ENCODE measurements at regions not wholly inside any gene's neighbourhood (a gene's known extent, or its start where the extent isn't known, plus 50 kb on each side); places are given as distances from the start of the nearest gene placed in this dataset.

DNA sequence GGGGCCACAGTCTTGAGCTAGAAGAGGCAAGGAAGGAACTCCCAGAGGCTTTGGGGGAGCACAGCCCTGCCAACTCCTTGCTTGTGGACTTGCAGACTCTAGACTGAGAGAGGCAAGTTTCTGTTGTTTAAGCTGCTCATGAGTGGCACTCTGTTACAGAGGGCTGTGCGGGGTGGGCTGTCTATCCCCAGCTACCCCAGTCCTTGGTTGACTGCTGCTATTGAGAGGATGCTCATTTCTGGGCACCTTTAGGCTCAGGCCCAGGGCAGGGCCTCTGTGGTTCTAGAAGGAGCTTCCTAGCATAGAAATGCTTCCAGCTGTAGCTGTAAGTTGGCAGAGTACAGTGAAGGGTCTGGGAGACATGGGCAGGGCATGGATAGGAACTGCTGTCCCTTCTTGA lies 151.3 kb upstream of the GGTLC1 start:
- DNase-seq (ENCODE audit: low read depth), result no peak

DNA sequence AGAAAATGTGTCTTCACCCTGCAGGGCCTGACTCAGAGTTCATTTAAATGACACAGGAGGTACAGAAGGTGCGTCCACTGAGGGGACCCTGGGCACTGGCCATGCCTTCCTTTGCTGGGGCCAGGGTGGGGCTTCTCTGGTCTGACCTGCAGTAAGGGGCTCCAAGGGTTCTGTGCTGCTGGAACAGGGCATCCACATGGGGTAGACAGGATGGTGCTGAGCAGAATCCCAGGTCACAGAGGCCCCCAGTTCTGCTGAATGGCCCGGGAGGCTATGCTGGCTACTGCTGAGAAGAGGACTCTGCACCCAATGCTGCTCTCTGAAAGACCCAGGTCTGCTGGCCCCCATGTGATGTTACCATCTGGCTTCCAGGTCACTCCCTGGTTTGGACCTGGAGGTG lies 150.4 kb upstream of the GGTLC1 start:
- no peak for DNase-seq (ENCODE audit: low read depth)

DNA sequence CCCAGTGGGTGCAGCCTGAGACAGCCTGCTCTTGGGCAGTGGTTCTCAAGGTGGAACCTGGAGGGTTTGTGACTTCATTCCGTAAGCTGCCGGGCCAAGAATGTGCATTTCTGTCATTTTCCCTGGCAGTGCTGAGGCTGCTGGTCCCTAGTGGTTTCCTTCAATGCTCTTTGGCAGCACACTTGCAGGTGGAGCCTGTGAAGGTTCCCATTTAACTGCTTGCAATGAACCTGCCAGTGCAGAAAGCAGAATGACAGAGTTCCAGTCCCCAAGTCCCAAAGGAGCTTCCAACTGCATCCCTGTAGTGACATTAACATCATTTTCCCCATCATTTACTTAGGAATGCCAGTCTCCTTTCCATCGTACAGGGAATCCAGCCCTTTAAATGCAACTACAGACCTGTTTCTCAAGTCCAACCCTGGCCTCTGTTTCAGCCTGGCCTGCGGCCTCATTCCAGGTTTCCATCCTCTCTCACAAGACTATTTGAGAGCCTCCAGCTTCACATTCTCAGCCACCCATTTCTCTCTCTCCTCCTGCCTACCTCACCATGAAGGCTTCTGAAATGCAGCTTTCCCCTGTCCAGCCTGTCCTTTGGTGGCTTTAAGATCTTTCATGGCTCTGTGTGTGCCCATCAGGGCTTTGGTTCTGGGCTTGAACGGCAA lies 149.7 kb upstream of the GGTLC1 start:
- no peak for DNase-seq (ENCODE audit: low read depth)

GRCh38 chr20:24136659-24137246 lies 148.2 kb upstream of the GGTLC1 start:
- no peak for DNase-seq (ENCODE audit: low read depth)

DNA sequence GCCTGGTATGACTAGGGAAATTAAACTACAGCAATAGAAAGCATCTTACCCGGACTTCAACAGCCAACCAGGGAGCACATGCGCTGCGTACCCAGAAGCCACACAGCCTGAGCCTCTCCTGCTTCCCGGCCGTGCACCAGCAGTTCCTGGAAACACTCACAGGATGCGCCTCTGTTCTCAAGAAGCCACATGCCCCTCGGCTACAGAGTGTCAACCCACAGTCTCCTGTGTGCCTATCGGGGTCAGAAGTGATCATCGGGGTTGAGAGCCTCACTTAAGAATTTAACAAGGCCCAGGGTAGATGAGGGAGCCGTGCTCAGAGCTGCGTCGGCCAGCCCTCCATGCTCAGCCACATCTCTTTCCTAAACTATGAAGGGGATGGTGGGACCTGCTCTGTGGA lies 147.2 kb upstream of the GGTLC1 start:
- peak; percentile 46 for DNase-seq (ENCODE audit: low read depth)

DNA sequence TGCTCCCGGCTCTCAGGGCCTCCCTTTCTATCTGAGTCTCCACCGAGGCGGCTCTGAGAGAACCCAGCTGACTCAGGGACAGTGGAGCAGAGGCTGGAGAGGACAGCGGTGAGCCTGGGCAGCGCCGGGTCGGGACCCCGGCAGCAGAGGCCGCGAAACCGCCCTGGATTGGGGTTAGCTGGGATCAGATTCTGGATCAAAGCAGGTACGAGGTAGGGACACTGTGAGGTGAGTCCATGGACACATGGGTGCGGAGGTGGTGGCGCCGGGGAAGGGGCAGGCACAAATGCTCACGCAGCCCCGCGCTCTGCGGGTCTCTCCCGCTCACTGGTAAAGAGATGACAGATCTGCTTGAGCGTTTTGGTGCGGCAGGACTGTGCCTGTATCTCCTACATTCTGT lies 146.4 kb upstream of the GGTLC1 start:
- no peak for DNase-seq (ENCODE audit: low read depth)

DNA sequence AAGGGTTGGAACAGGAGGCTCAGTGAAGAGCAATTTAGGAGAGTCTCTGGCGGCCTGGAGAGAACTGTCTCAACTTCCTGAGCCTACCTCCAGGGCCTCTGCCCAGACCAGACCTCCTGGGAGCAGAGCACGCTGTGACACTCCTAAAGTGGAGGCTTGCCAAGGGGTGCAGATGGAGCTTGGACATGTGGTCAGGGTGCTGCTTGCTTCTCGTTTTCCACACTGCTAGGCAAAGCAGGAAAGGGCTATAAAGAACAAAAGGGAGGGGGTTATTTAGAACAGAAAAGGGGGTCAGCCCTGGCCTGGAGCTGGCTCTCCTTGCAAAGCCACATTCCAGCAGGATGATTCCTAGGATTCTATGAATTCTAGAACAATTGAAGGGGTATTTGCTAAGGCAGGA lies 145.7 kb upstream of the GGTLC1 start:
- peak; percentile 81 for DNase-seq (ENCODE audit: low read depth)

DNA sequence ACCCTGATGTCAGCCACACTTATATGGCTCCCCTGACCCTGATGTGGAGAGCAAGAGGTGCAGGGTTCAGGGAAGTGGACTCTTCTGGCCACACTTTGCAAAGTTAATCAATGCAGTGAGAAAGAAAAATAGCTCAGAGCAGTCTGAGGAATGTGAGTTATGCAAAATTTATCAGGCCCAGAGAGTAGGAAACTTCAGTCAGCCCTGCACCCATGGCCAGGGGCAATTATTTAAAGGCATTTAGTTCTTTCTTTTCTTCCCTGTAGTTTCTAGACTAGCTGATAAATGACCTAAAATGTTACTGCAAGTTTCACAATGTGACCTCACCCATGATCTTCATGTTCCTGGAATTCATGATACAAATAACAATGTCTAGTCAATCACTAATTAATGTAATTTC lies 143.7 kb upstream of the GGTLC1 start:
- DNase-seq (ENCODE audit: low read depth), result peak; percentile 60

DNA sequence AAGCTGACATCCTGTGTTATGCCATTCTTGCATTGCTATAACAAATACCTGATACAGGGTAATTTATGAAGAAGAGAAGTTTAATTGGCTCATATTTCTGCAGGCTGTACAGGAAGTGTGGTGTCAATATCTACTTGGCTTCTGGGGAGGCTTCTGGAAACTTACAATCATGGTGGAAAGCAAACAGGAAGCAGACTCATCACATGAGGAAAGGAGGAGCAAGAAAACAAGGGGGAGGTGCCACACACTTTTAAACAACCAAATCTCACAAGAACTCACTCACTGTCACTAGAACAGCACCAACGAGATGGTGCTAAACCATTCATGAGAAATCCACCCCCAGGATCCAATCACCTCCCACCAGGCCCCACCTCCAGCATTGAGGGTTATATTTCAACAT lies 143.1 kb upstream of the GGTLC1 start:
- DNase-seq (ENCODE audit: low read depth), result peak; percentile 84

DNA sequence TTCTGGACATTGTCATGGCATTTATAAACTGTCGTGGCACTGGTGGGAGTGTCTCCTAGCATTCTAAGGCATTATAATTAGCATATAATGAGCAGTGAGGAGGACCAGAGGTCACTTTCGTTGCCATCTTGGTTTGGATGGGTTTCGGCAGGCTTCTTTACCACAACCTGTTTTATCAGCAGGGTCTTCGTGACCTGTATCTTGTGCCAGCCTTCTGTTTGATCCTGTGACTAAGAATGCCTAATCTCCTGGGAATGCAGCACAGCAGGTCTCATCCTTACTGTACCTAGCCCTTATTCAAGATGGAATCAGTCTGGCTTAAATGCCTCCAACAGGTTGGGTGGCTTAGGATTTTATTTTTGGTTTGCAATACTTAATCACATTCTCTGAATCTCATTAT lies 142.7 kb upstream of the GGTLC1 start:
- DNase-seq (ENCODE audit: low read depth), result peak; percentile 80

- no peak for DNase-seq (ENCODE audit: low read depth)
Measured at GRCh38 chr20:24129641-24130040, 141.1 kb upstream of the GGTLC1 start.

DNA sequence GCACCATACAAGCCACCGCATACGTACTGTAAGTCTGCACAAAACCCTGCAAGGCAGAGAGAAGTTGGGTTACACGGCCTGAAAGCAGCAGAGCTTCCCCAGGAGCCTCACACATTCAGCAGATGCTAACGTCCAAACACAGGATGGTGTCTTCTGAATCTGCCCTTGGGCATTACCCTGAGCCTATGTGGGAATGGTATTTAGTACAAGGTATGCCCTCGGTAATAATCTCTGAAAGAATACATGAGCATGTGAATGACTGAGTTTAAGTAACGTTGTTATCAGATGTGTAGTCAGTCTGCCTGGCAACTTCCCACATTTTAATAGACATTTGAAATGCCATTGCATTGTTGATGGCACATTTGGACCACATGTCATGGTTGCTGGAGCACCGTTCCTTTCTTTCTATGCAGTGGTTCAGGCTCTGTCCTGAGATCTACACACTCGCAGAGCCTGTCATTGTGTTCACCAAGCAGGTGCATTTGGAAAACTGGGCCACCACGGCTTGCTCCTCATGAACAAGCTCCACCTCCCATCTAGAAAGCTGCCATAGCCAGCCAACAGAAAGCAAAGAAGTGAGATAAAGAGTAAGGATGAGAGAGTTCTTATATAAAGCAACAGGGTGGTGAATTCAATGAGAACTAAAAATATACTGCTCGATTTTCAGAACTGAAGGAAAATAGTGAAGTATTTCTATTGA lies 136.5 kb upstream of the GGTLC1 start:
- DNase-seq (ENCODE audit: low read depth), result no peak

DNA sequence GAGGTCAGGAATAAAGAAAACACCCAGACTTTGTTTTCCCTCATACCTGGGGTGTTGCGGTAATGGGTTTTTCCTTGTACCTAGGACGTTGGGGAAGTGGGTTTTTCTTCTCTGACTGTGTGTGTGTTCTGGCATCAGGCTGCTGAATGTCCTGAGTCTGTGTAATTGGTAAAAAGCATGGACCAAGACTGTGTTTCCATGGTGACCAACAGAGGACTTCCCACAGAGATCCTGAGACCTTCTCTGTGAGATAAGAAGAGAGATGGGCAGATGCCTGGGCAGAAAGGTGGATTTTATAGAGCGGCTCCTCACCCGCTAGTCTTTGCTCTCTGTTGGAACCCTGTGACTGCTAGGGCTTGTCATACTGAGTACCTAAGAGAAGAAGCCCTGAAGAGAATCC lies 135.4 kb upstream of the GGTLC1 start:
- no peak for DNase-seq (ENCODE audit: low read depth)

- peak; percentile 91 for DNase-seq (ENCODE audit: low read depth)
Measured at GRCh38 chr20:24118441-24119175, 130.0 kb upstream of the GGTLC1 start.

DNA sequence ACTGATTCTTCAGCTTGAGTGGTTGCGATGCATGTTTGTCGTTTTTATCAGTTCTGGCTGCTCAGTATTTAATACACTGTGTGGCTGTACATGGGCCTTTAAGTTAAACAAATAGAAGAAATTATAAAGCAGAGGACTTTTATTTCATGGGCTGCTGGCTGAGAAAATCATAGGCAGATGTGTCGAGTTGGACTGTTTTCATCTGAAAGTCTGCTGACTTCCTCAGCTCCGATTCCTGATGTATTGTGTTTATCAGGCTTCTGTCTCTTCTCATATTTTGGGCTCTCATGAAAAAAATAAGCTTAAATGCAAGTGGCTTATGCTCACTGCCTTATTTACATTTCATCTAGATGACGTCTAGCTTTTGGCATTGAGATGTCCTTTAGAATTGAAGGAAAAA lies 129.5 kb upstream of the GGTLC1 start:
- DNase-seq (ENCODE audit: low read depth), result no peak

DNA sequence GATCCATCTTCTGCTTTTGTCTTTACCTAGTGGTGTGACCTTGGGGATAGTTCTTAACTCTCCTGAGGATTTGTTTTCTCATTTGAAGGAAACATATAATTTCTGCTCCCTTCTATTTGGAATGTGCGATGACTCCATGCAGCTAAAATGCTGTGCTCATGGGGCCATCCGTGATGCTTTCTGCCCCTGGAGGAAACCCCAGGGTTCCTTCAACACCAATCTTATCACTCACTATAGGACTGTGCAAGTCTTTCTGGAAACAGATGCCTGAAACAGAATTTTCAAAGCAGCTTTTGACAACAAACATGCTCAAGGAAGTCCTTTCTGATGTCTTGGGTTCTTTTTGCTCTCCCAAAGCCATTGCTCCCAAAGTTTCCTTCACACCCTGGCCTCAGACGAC lies 128.8 kb upstream of the GGTLC1 start:
- peak; percentile 58 for DNase-seq (ENCODE audit: low read depth)

DNA sequence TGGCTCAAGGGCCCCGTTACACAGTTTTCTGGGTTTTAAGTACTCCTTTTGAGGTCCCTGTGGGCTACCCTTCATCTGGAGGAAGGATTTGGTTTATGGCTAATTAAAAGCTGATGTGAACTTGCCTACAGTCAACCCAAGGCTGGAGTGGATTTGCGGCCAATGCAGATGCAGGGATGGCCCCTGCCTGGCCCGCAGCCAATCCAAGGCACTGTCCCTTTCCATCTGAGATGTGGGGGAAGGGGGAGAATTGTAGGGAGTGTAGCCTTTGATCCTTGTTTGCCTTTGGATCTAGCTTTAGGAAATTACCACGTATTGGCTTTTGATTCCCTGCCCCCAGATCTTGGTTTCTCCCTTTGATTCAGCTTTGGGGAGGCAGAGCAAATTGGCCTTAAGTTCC lies 128.0 kb upstream of the GGTLC1 start:
- no peak for DNase-seq (ENCODE audit: low read depth)

- DNase-seq (ENCODE audit: low read depth), result no peak
Measured at GRCh38 chr20:24112360-24112759, 123.8 kb upstream of the GGTLC1 start.

GRCh38 chr20:24111858-24112257 lies 123.3 kb upstream of the GGTLC1 start:
- DNase-seq (ENCODE audit: low read depth), result peak; percentile 59

DNA sequence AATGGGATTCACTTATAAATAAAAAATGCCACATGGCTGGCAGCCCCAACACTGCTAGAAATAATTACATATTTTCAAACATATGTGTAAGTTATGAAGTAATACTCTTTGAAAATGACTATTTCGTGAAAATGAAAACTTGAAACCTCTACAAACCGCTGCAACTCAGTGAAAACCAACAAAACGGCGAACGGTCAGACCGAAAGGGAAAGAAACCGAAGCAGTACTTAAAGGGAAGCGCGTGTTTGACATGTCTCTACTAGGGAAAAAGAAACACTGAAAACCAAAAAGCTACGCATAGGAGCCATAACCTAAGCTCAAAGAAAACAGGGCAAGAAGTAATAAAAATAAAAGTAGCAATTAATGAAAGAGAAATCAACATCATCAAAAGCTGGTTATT lies 121.0 kb upstream of the GGTLC1 start:
- DNase-seq (ENCODE audit: low read depth), result no peak

DNA sequence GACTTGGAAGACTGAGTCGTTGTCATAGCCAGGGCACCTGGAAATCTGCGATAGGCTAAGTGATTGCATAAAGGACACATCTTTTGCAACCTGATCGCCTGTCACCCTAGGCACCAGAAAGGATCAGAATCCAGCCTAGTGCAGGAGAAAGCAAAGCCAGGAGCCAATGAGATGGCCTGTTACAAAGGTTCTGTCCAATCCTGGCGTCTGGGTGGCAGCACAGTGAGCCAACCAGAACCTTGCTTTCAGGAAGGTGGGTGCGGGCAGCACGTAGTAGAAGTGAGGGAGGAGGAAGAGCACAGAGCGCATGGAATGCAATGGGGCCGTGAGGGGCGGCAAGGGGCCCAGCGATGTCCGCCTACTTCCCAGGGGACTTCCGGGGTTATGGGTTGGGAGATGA lies 120.4 kb upstream of the GGTLC1 start:
- peak; percentile 87 for DNase-seq (ENCODE audit: low read depth)

- no peak for DNase-seq (ENCODE audit: low read depth)
Measured at GRCh38 chr20:24108581-24108980, 120.0 kb upstream of the GGTLC1 start.
